PC-9 (cell line): ENCODE measurements at regions not wholly inside any gene's neighbourhood (a gene's known extent, or its start where the extent isn't known, plus 50 kb on each side); places are given as distances from the start of the nearest gene placed in this dataset.

ENCODE experiments used
- EZH2 ChIP-seq: fragments of 200-600 bp; sonication (generic); IDR thresholded peaks from 2 replicates; pipeline ENCODE4 v1.8.0; 2017; ENCODE audit warnings: antibody characterized with exemption, low read depth
- TF ChIP-seq, protein P1 (sequence below): fragments of 200-600 bp; sonication (generic); conservative IDR thresholded peaks from 2 replicates; pipeline ENCODE4 v1.6.1; 2017; ENCODE audit warnings: mixed run types, antibody characterized with exemption, mild to moderate bottlenecking, moderate library complexity

- TF ChIP-seq, protein P1, sequence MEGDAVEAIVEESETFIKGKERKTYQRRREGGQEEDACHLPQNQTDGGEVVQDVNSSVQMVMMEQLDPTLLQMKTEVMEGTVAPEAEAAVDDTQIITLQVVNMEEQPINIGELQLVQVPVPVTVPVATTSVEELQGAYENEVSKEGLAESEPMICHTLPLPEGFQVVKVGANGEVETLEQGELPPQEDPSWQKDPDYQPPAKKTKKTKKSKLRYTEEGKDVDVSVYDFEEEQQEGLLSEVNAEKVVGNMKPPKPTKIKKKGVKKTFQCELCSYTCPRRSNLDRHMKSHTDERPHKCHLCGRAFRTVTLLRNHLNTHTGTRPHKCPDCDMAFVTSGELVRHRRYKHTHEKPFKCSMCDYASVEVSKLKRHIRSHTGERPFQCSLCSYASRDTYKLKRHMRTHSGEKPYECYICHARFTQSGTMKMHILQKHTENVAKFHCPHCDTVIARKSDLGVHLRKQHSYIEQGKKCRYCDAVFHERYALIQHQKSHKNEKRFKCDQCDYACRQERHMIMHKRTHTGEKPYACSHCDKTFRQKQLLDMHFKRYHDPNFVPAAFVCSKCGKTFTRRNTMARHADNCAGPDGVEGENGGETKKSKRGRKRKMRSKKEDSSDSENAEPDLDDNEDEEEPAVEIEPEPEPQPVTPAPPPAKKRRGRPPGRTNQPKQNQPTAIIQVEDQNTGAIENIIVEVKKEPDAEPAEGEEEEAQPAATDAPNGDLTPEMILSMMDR, result no peak
- TF ChIP-seq EZH2, result no peak
Observed at GRCh38 chr6:95681736-95682135, 104.4 kb downstream of the MANEA start.
